CD8-positive, alpha-beta memory T cell (primary cell): ENCODE measurements at regions not wholly inside any gene's neighbourhood (a gene's known extent, or its start where the extent isn't known, plus 50 kb on each side); places are given as distances from the start of the nearest gene placed in this dataset.

Experiments used
- CTCF ChIA-PET: fragments of 350-600 bp; sonication (Branson Sonifier 250); formaldehyde crosslinking; loops from one replicate; lab custom pipeline; 2021; ENCODE audit warnings: antibody characterized with exemption; lab: Charles Lee
- POLR2A ChIA-PET: fragments of 350-600 bp; sonication (Branson Sonifier 250); formaldehyde crosslinking; loops from one replicate; lab custom pipeline; 2021; ENCODE audit warnings: antibody characterized with exemption; lab: Charles Lee
- DNase-seq, 5 donors: peaks; one replicate each; pipeline versions ENCODE4 v3.0.0 to v3.0.0-alpha.2; 2020 to 2022; ENCODE audit warnings: mixed read lengths in 1 of 5
- H3K27ac ChIP-seq: one replicate; pipeline ENCODE4 v1.7.0; 2013; ENCODE audit warnings: low read depth, mild to moderate bottlenecking, low read length, moderate library complexity
- H3K27me3 ChIP-seq: 2 replicates; pipeline ENCODE4 v1.7.0; 2013; ENCODE audit warnings: low read length, mild to moderate bottlenecking; ENCODE audit not compliant: insufficient read depth, poor library complexity, severe bottlenecking
- H3K36me3 ChIP-seq: 2 replicates; pipeline ENCODE4 v1.7.0; 2013; ENCODE audit warnings: mild to moderate bottlenecking, low read length, moderate library complexity; ENCODE audit not compliant: insufficient read depth
- H3K4me1 ChIP-seq: 2 replicates; pipeline ENCODE4 v1.7.0; 2013; ENCODE audit warnings: mild to moderate bottlenecking, low read length, moderate library complexity; ENCODE audit not compliant: insufficient read depth
- H3K4me3 ChIP-seq: 2 replicates; pipeline ENCODE4 v1.7.0; 2013; ENCODE audit warnings: mild to moderate bottlenecking, low read length
- H3K9me3 ChIP-seq: 2 replicates; pipeline ENCODE4 v1.7.0; 2013; ENCODE audit warnings: mild to moderate bottlenecking, low read length
- H3K27ac Mint-ChIP-seq, 8 donors: one replicate each; pipeline ENCODE4 v1.8.0; 2020 to 2021; ENCODE audit warnings: mixed read lengths in 8 of 8, mild to moderate bottlenecking in 6 of 8, inconsistent platforms in 3 of 8, moderate library complexity in 3 of 8
- H3K27me3 Mint-ChIP-seq, 2 donors: one replicate each; pipeline ENCODE4 v1.8.0; 2020 to 2021; ENCODE audit warnings: mixed read lengths in 2 of 2, mild to moderate bottlenecking in 1 of 2, moderate library complexity in 1 of 2
- H3K36me3 Mint-ChIP-seq, 3 donors: one replicate each; pipeline ENCODE4 v1.8.0; 2020 to 2021; ENCODE audit warnings: mixed read lengths in 3 of 3, inconsistent platforms in 1 of 3, mild to moderate bottlenecking in 1 of 3
- H3K4me1 Mint-ChIP-seq, 3 donors: one replicate each; pipeline ENCODE4 v1.8.0; 2020 to 2021; ENCODE audit warnings: mixed read lengths in 3 of 3, inconsistent platforms in 1 of 3, mild to moderate bottlenecking in 1 of 3
- H3K4me3 Mint-ChIP-seq, 7 donors: one replicate each; pipeline ENCODE4 v1.8.0; 2020 to 2021; ENCODE audit warnings: mixed read lengths in 7 of 7, mild to moderate bottlenecking in 6 of 7, moderate library complexity in 4 of 7, inconsistent platforms in 2 of 7
- H3K9me3 Mint-ChIP-seq, 5 donors: one replicate each; pipeline ENCODE4 v1.8.0; 2020 to 2022; ENCODE audit warnings: mixed read lengths in 5 of 5, mild to moderate bottlenecking in 3 of 5, moderate library complexity in 2 of 5, inconsistent platforms in 1 of 5

- Histone ChIP-seq H3K4me3 (no peak overlapping the region), H3K9me3 (no peaks in the 10 kb centered on the region), H3K36me3 (no peaks in the 10 kb centered on the region), H3K4me1 (no peaks in the 10 kb centered on the region), H3K27ac (no peak overlapping the region), H3K27me3 (no peaks in the 10 kb centered on the region)
- POLR2A ChIA-PET, result no interaction called here
- H3K9me3 Mint-ChIP-seq, result no peaks in the 10 kb centered on the region
- no peaks in the 10 kb centered on the region for H3K36me3 Mint-ChIP-seq
- H3K27me3 Mint-ChIP-seq, result peaks cover 0 to 6% of the 10 kb centered on the region in 2 donors
- H3K4me1 Mint-ChIP-seq, result no peaks in the 10 kb centered on the region
- DNase-seq, result no peak
- CTCF ChIA-PET, result no interaction called here
- no peak overlapping the region for H3K27ac Mint-ChIP-seq
- no peak overlapping the region for H3K4me3 Mint-ChIP-seq
These were observed 290.5 kb upstream of the TEX13C start for GRCh38 chrX:125029131-125029530.
